ACC112 (cell line): ENCODE measurements at regions not wholly inside any gene's neighbourhood (a gene's known extent, or its start where the extent isn't known, plus 50 kb on each side); places are given as distances from the start of the nearest gene placed in this dataset.

Experiments
- H2AFZ ChIP-seq: fragments of 200-600 bp; sonication (generic); one replicate; pipeline ENCODE4 v1.6.0; 2017; ENCODE audit warnings: antibody characterized with exemption, low read length; ENCODE audit not compliant: unreplicated experiment
- H3K27ac ChIP-seq: fragments of 200-600 bp; sonication (generic); 2 replicates; pipeline ENCODE4 v1.5.1; 2014; ENCODE audit warnings: low read depth, mild to moderate bottlenecking, antibody characterized with exemption, low read length, moderate library complexity
- H3K27me3 ChIP-seq: fragments of 200-600 bp; sonication (generic); 2 replicates; pipeline ENCODE4 v1.6.1; 2014; ENCODE audit warnings: mild to moderate bottlenecking, antibody characterized with exemption, low read length, moderate library complexity, mixed read lengths; ENCODE audit not compliant: insufficient read depth
- H3K36me3 ChIP-seq: fragments of 200-600 bp; sonication (generic); 2 replicates; pipeline ENCODE4 v1.6.1; 2016; ENCODE audit warnings: mild to moderate bottlenecking, antibody characterized with exemption, low read length, moderate library complexity, mixed read lengths; ENCODE audit not compliant: insufficient read depth
- H3K4me1 ChIP-seq: fragments of 200-600 bp; sonication (generic); one replicate; pipeline ENCODE4 v1.6.1; 2016; ENCODE audit warnings: low read length, mixed read lengths; ENCODE audit not compliant: insufficient read depth, unreplicated experiment, control insufficient read depth
- H3K4me3 ChIP-seq: fragments of 200-600 bp; sonication (generic); 2 replicates; pipeline ENCODE4 v1.5.1; 2014; ENCODE audit warnings: mild to moderate bottlenecking, low read depth, low read length
- H3K79me2 ChIP-seq: fragments of 200-600 bp; sonication (generic); one replicate; pipeline ENCODE4 v1.6.0; 2016; ENCODE audit warnings: low read length; ENCODE audit not compliant: control insufficient read depth, unreplicated experiment, insufficient read depth

DNA sequence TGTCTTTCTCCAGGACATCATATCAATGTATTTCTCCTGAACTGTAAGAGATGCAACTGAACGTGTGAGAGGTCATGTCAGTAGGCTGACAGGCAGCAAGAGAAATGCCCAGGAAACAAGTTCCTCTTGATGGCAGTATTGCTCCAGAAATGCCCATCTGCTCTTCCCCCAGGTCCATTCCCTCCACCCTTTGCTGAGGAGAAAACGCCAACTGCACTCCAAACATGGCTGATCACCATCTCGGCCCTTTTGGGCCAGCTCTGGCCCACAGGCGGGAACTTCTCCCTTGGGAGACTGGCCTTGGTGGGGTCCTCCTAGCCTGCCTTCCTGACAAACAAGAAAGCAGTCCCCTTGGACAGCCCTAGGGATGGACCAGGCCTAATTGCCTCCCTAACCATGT, 276.5 kb upstream of the AGTR2 start:
- no peaks in the 10 kb centered on the region for H3K27me3 ChIP-seq
- H3K36me3 ChIP-seq: no peaks in the 10 kb centered on the region
- H3K27ac ChIP-seq: no peak overlapping the region

GRCh38 chrX:115895678-115896329, 274.7 kb upstream of the AGTR2 start:
- Histone ChIP-seq H3K36me3 (no peaks in the 10 kb centered on the region), H2AFZ (no peak overlapping the region), H3K27me3 (no peaks in the 10 kb centered on the region), H3K79me2 (no peaks in the 10 kb centered on the region), H3K4me1 (no peaks in the 10 kb centered on the region), H3K27ac (no peak overlapping the region), H3K4me3 (no peak overlapping the region)

More for the DNA sequence above, 276.5 kb upstream of the AGTR2 start:
- no peaks in the 10 kb centered on the region for H3K79me2 ChIP-seq
- H3K4me3 ChIP-seq: no peak overlapping the region
- H2AFZ ChIP-seq: no peak overlapping the region
- H3K4me1 ChIP-seq: no peaks in the 10 kb centered on the region

DNA sequence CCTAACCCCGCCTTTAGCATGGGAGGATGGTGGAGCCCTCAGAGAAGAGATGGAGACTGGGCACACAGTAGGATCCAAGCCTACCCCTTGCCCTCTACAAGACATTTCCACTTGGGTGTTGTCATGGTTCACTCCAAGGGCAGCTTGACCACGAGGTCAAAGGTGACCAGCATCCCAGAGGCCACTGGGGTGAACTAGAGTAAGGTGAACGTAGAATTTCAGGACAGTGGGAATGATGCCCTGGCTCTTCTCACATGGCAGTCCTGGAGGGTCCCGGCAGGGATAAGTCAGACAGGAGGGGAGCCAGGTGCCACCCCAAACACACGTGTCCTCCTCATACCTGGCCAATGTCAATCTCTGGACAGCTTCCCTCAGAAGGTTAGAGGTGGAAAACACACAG, 274.2 kb upstream of the AGTR2 start:
- Histone ChIP-seq H3K4me1 (no peaks in the 10 kb centered on the region), H3K79me2 (no peaks in the 10 kb centered on the region), H3K27me3 (no peaks in the 10 kb centered on the region), H2AFZ (no peak overlapping the region), H3K36me3 (no peaks in the 10 kb centered on the region), H3K4me3 (no peak overlapping the region), H3K27ac (no peak overlapping the region)

- no peaks in the 10 kb centered on the region for H3K79me2 ChIP-seq
- no peaks in the 10 kb centered on the region for H3K27me3 ChIP-seq
- no peak overlapping the region for H2AFZ ChIP-seq
- H3K36me3 ChIP-seq: no peaks in the 10 kb centered on the region
- H3K4me1 ChIP-seq: no peaks in the 10 kb centered on the region
- H3K4me3 ChIP-seq: no peak overlapping the region
- no peak overlapping the region for H3K27ac ChIP-seq
Observed at GRCh38 chrX:115897956-115898355, 272.6 kb upstream of the AGTR2 start.

GRCh38 chrX:115898382-115899001, 272.1 kb upstream of the AGTR2 start:
- Histone ChIP-seq H3K36me3 (no peaks in the 10 kb centered on the region), H3K4me3 (no peak overlapping the region), H3K79me2 (no peaks in the 10 kb centered on the region), H3K4me1 (no peaks in the 10 kb centered on the region), H2AFZ (no peak overlapping the region), H3K27me3 (no peaks in the 10 kb centered on the region), H3K27ac (no peak overlapping the region)

DNA sequence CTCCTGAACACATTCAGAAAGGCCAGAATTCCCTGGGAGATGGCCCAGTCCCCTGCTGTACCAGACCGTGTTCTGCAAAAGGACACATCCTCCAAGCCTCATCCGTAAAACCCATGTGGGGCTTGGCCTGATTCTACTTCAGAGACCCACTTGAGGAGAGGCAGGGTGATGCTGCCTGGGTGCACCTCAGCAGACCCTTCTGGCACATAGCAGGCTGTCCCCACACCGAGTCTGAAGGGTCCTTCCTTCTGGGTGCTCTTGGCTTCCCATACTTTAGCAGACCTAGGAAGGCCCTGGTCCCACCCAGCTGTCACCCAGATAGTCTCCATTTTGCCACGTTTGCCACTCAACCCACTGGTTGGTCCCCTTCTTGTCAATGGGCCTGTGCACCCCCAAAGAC, 270.1 kb upstream of the AGTR2 start:
- Histone ChIP-seq H3K27me3 (no peaks in the 10 kb centered on the region), H3K4me3 (no peak overlapping the region), H3K4me1 (no peaks in the 10 kb centered on the region), H3K36me3 (no peaks in the 10 kb centered on the region), H3K79me2 (no peaks in the 10 kb centered on the region), H3K27ac (no peak overlapping the region), H2AFZ (no peak overlapping the region)

- H3K4me3 ChIP-seq: no peak overlapping the region
- H2AFZ ChIP-seq: no peak overlapping the region
- H3K36me3 ChIP-seq: no peaks in the 10 kb centered on the region
- H3K79me2 ChIP-seq: no peaks in the 10 kb centered on the region
- no peaks in the 10 kb centered on the region for H3K4me1 ChIP-seq
- no peaks in the 10 kb centered on the region for H3K27me3 ChIP-seq
- no peak overlapping the region for H3K27ac ChIP-seq
Observed at GRCh38 chrX:115901241-115901640, 269.3 kb upstream of the AGTR2 start.

- H3K27me3 ChIP-seq: no peaks in the 10 kb centered on the region
- no peak overlapping the region for H2AFZ ChIP-seq
- H3K4me3 ChIP-seq: no peak overlapping the region
- no peaks in the 10 kb centered on the region for H3K4me1 ChIP-seq
- no peaks in the 10 kb centered on the region for H3K79me2 ChIP-seq
- H3K36me3 ChIP-seq: no peaks in the 10 kb centered on the region
- H3K27ac ChIP-seq: no peak overlapping the region
Observed at GRCh38 chrX:115902995-115903394, 267.5 kb upstream of the AGTR2 start.

DNA sequence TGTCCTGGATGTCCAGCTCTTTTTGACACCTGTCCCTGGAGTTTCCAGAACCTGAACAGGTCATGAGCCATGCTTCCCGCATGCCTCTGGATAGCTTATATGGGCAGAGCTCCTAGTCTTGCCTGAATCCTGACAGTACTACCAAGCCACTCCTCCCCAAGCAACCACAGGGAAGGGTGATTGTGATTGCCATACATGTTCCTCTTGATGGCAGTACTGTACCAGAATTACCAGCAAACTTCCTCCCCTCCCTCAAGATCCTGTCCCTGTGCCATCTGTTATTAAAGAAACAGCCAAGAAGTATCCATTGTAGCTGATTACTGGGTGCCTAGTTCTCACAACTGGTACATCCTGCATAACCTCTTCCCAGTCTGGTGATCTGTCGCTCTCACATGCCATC, 264.3 kb upstream of the AGTR2 start:
- H3K4me3 ChIP-seq: no peak overlapping the region
- no peaks in the 10 kb centered on the region for H3K4me1 ChIP-seq
- no peak overlapping the region for H2AFZ ChIP-seq
- no peak overlapping the region for H3K27ac ChIP-seq
- no peaks in the 10 kb centered on the region for H3K27me3 ChIP-seq
- H3K36me3 ChIP-seq: no peaks in the 10 kb centered on the region
- no peaks in the 10 kb centered on the region for H3K79me2 ChIP-seq

DNA sequence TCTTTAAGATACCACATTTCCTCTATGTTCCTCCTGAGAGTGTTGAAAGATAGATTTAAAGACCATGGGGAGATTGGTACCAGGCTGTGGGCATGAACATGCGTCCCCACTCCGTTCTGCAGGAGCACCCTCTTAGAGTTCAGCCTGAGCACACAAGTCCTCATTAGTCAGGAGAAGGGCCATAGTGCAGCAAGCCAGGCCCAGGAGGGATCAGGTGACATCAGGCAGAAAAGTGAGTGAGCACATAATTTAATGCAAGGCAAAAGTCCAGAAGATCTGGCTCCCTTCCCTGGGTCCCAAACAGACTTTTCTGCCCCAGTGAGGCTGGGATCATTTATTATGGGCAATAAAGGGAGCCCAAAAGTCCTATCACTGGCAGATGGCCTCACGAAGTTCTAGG, 263.7 kb upstream of the AGTR2 start:
- H3K27me3 ChIP-seq: no peaks in the 10 kb centered on the region
- H3K36me3 ChIP-seq: no peaks in the 10 kb centered on the region
- no peaks in the 10 kb centered on the region for H3K4me1 ChIP-seq
- H3K27ac ChIP-seq: no peak overlapping the region
- no peaks in the 10 kb centered on the region for H3K79me2 ChIP-seq
- no peak overlapping the region for H2AFZ ChIP-seq
- no peak overlapping the region for H3K4me3 ChIP-seq

DNA sequence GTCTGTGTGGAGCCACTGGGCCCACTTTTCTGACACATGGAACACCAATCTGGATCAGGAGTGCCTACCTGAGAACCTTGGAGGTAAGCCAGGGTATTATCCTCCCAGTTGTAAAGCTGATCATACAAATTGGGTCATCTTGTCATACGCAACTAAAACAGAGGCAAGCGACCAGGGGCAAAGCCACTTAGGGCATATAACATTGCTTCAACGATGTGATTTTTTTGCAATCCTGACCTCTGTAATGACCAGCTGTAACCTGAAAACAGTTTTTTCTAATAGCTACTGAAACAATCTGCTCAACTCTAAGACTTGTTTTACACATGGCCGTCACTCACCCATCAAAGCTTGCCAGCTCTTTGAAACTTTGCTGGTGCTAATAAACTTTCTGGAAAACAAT, 261.5 kb upstream of the AGTR2 start:
- no peaks in the 10 kb centered on the region for H3K27me3 ChIP-seq
- no peak overlapping the region for H3K27ac ChIP-seq
- no peaks in the 10 kb centered on the region for H3K79me2 ChIP-seq
- H2AFZ ChIP-seq: no peak overlapping the region
- no peaks in the 10 kb centered on the region for H3K36me3 ChIP-seq
- no peaks in the 10 kb centered on the region for H3K4me1 ChIP-seq
- no peak overlapping the region for H3K4me3 ChIP-seq
